T-helper 2 cell treated with Interferon-gamma antibody and Interleukin-4, amounts not matched to agents 5 μg/mL and 100 μg/mL, for 36 hours (primary cell): ENCODE measurements at regions not wholly inside any gene's neighbourhood (a gene's known extent, or its start where the extent isn't known, plus 50 kb on each side); places are given as distances from the start of the nearest gene placed in this dataset.

Source experiments
- DNase-seq: peaks from one replicate; pipeline ENCODE4 v3.0.0; 2021; ENCODE audit warnings: low spot score
- H3K27ac Mint-ChIP-seq: one replicate; pipeline ENCODE4 v1.8.0; 2021; ENCODE audit warnings: mild to moderate bottlenecking, mixed read lengths
- H3K27me3 Mint-ChIP-seq: one replicate; pipeline ENCODE4 v1.8.0; 2021; ENCODE audit warnings: low read depth, mixed read lengths
- H3K36me3 Mint-ChIP-seq: one replicate; pipeline ENCODE4 v1.8.0; 2021; ENCODE audit warnings: low read depth, mixed read lengths
- H3K4me1 Mint-ChIP-seq: one replicate; pipeline ENCODE4 v1.8.0; 2021; ENCODE audit warnings: low read depth, mixed read lengths
- H3K4me3 Mint-ChIP-seq: one replicate; pipeline ENCODE4 v1.8.0; 2022; ENCODE audit warnings: mild to moderate bottlenecking, moderate library complexity, mixed read lengths
- H3K9me3 Mint-ChIP-seq: one replicate; pipeline ENCODE4 v1.8.0; 2021; ENCODE audit warnings: mixed read lengths

GRCh38 chr4:17273047-17273446, 238.8 kb downstream of the QDPR start:
- Mint-ChIP-seq H3K4me3 (no peak overlapping the region), H3K36me3 (no peaks in the 10 kb centered on the region), H3K9me3 (no peaks in the 10 kb centered on the region), H3K27ac (no peak overlapping the region), H3K4me1 (no peaks in the 10 kb centered on the region), H3K27me3 (peaks cover 8% of the 10 kb centered on the region)
- no peak for DNase-seq

- no peak for DNase-seq
- H3K4me1 Mint-ChIP-seq: no peaks in the 10 kb centered on the region
- no peak overlapping the region for H3K4me3 Mint-ChIP-seq
- peaks cover 9% of the 10 kb centered on the region for H3K27me3 Mint-ChIP-seq
- no peaks in the 10 kb centered on the region for H3K36me3 Mint-ChIP-seq
- H3K9me3 Mint-ChIP-seq: no peaks in the 10 kb centered on the region
- no peak overlapping the region for H3K27ac Mint-ChIP-seq
Measured at GRCh38 chr4:17272154-17272553, 239.7 kb downstream of the QDPR start.

- Mint-ChIP-seq H3K9me3 (no peaks in the 10 kb centered on the region), H3K27ac (no peak overlapping the region), H3K36me3 (no peaks in the 10 kb centered on the region)
Measured at GRCh38 chr4:17265653-17266052, 246.2 kb downstream of the QDPR start.

GRCh38 chr4:17265139-17265538, 246.8 kb downstream of the QDPR start:
- Mint-ChIP-seq H3K9me3 (no peaks in the 10 kb centered on the region), H3K4me1 (no peaks in the 10 kb centered on the region), H3K4me3 (no peak overlapping the region), H3K27me3 (peaks cover 9% of the 10 kb centered on the region), H3K27ac (no peak overlapping the region), H3K36me3 (no peaks in the 10 kb centered on the region)
- DNase-seq: no peak

More at GRCh38 chr4:17265653-17266052, 246.2 kb downstream of the QDPR start:
- H3K27me3 Mint-ChIP-seq: peaks cover 9% of the 10 kb centered on the region
- no peak overlapping the region for H3K4me3 Mint-ChIP-seq
- no peaks in the 10 kb centered on the region for H3K4me1 Mint-ChIP-seq
- no peak for DNase-seq

- H3K4me1 Mint-ChIP-seq: no peaks in the 10 kb centered on the region
- H3K4me3 Mint-ChIP-seq: no peak overlapping the region
- H3K27ac Mint-ChIP-seq: no peak overlapping the region
- no peaks in the 10 kb centered on the region for H3K36me3 Mint-ChIP-seq
- no peaks in the 10 kb centered on the region for H3K27me3 Mint-ChIP-seq
- no peaks in the 10 kb centered on the region for H3K9me3 Mint-ChIP-seq
- DNase-seq: no peak
Measured at GRCh38 chr4:17260166-17260907, 251.6 kb downstream of the QDPR start.

DNA sequence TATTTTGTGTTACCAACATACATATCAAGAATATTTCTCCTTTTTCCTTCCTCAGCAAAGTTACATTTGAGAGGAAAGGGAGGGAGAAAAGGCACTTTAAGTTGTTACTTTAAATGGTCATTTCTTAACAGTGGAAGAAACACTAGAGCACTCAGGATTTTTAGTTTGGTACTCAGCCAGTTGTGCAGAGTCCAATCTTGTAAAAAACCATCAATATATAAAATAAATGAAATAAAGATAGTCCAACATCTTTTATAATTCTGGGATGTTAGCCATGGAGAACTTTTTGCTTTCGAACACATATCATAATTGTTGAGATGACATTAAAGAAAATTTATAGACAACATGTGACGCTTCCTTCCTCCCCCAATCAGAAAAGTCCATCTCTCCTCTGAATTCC, 253.8 kb downstream of the QDPR start:
- Mint-ChIP-seq H3K27ac (no peak overlapping the region), H3K4me3 (no peak overlapping the region), H3K4me1 (no peaks in the 10 kb centered on the region), H3K36me3 (no peaks in the 10 kb centered on the region), H3K9me3 (no peaks in the 10 kb centered on the region), H3K27me3 (no peaks in the 10 kb centered on the region)
- no peak for DNase-seq

DNA sequence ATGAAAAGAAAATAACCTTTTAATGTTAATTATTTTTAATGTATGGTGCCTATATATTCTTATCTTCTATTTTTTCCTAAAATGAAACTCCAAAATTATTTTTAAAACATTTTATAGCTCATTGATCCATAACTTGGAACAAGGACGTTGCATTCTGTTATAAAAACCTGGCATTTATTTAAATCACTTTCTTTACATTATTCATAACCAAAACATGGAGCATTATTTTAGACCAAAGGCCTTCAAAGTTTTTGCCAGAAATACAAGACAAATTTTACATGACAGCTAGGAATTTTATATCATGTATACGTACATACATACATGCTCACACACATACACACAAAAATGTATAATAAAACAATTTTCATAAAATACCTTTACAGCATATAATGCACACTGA, 259.8 kb downstream of the QDPR start:
- H3K36me3 Mint-ChIP-seq: no peaks in the 10 kb centered on the region
- no peak overlapping the region for H3K4me3 Mint-ChIP-seq
- H3K27me3 Mint-ChIP-seq: no peaks in the 10 kb centered on the region
- H3K27ac Mint-ChIP-seq: no peak overlapping the region
- H3K4me1 Mint-ChIP-seq: no peaks in the 10 kb centered on the region
- no peaks in the 10 kb centered on the region for H3K9me3 Mint-ChIP-seq
- no peak for DNase-seq

DNA sequence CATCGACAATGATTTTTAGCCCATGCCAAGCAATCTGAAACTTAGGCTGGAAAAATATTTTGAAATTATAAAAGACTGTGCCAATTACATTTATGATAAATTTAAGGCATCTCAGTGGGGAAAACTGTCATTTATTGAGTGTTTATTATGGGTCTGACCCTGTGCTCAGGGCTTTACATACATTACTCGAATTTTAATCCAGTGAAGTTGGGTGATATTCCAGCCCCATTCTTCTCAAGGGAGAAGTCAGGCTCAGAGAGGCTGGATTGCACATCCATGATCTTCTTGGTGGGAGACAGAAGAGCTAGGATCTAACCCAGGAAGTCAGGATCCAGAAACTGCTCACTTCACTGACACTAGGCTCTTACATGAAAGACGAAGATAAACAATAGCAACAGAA, 260.8 kb downstream of the QDPR start:
- no peaks in the 10 kb centered on the region for H3K36me3 Mint-ChIP-seq

DNA sequence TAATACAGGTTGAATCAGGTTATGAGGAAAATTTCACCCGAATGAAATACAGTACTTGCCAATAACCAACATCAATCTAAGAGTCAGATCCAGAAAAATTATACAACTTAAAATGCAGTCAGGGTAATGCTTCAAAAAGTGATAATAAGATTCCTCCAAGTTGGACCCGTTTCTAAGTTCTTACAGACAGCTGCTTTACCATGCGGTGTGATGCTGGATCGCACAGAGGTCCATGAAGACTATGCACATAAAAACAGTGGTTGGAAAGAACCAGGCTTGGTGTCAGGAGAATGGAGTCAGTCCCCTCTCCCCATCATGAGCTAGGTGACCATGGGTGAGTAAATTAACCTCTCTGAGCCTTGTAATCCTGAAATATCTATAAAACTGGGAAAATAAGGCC, 261.3 kb downstream of the QDPR start:
- H3K9me3 Mint-ChIP-seq: no peaks in the 10 kb centered on the region
- H3K27ac Mint-ChIP-seq: no peak overlapping the region
- H3K4me1 Mint-ChIP-seq: no peaks in the 10 kb centered on the region
- no peak overlapping the region for H3K4me3 Mint-ChIP-seq
- no peak for DNase-seq
- no peaks in the 10 kb centered on the region for H3K27me3 Mint-ChIP-seq
- H3K36me3 Mint-ChIP-seq: no peaks in the 10 kb centered on the region

More for the DNA sequence above, 260.8 kb downstream of the QDPR start:
- Mint-ChIP-seq H3K4me1 (no peaks in the 10 kb centered on the region), H3K27ac (no peak overlapping the region), H3K9me3 (no peaks in the 10 kb centered on the region), H3K27me3 (no peaks in the 10 kb centered on the region), H3K4me3 (no peak overlapping the region)
- DNase-seq: no peak

GRCh38 chr4:17246656-17247055, 265.2 kb downstream of the QDPR start:
- Mint-ChIP-seq H3K36me3 (no peaks in the 10 kb centered on the region), H3K9me3 (no peaks in the 10 kb centered on the region), H3K4me3 (no peak overlapping the region), H3K4me1 (no peaks in the 10 kb centered on the region), H3K27me3 (no peaks in the 10 kb centered on the region), H3K27ac (no peak overlapping the region)
- DNase-seq: no peak

- Mint-ChIP-seq H3K27ac (no peak overlapping the region), H3K9me3 (no peaks in the 10 kb centered on the region), H3K36me3 (no peaks in the 10 kb centered on the region), H3K4me1 (no peaks in the 10 kb centered on the region), H3K27me3 (peaks cover 1% of the 10 kb centered on the region), H3K4me3 (no peak overlapping the region)
- no peak for DNase-seq
Measured at GRCh38 chr4:17241835-17242234, 270.1 kb downstream of the QDPR start.

GRCh38 chr4:17238633-17239032, 273.3 kb downstream of the QDPR start:
- no peaks in the 10 kb centered on the region for H3K4me1 Mint-ChIP-seq
- no peak overlapping the region for H3K27ac Mint-ChIP-seq
- no peak overlapping the region for H3K4me3 Mint-ChIP-seq
- H3K9me3 Mint-ChIP-seq: no peaks in the 10 kb centered on the region
- H3K36me3 Mint-ChIP-seq: no peaks in the 10 kb centered on the region
- peaks cover 4% of the 10 kb centered on the region for H3K27me3 Mint-ChIP-seq
- no peak for DNase-seq

DNA sequence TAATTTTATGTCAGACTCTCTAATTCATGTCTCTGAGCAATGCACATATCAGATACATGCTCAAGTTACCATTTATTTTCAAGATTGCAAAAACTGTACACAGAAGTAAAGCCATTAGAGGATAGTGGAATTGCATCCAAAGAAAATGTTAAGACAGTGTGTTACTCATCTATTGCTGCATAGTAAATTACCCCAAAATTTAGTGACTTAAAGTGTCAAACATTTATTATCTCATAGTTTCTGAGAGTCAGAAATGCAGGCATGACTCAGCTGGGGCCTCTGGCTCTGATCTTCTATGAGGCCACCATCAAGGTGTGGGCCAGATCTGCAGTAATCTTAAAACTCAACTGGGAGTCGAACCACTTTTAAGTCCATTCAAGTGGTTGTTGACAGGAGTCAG, 275.2 kb downstream of the QDPR start:
- no peak for DNase-seq
- H3K4me1 Mint-ChIP-seq: no peaks in the 10 kb centered on the region
- H3K9me3 Mint-ChIP-seq: no peaks in the 10 kb centered on the region

DNA sequence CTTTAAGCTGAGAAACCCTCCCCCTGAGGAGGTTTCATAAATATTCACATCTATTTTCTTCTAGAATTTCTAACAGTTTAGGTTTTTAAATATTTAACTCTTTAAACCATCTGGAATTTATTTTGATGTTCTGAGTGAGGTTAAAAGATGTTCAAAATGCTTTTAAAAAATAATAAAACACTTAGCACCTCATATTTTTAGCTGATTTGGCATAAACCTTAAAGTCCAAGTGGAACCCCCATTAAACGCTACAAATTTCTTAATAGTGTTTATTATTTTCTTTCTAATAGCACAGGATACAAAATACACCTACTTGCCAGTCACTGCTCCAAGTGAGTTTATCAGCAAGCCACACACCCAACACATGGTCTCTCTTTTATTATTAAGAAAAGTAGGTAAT, 277.2 kb downstream of the QDPR start:
- no peaks in the 10 kb centered on the region for H3K36me3 Mint-ChIP-seq
- H3K27me3 Mint-ChIP-seq: peaks cover 4% of the 10 kb centered on the region
- H3K27ac Mint-ChIP-seq: no peak overlapping the region
- H3K4me3 Mint-ChIP-seq: no peak overlapping the region
- no peaks in the 10 kb centered on the region for H3K4me1 Mint-ChIP-seq
- DNase-seq: no peak
- no peaks in the 10 kb centered on the region for H3K9me3 Mint-ChIP-seq

More for the DNA sequence above, 275.2 kb downstream of the QDPR start:
- H3K36me3 Mint-ChIP-seq: no peaks in the 10 kb centered on the region
- no peak overlapping the region for H3K4me3 Mint-ChIP-seq
- no peak overlapping the region for H3K27ac Mint-ChIP-seq
- peaks cover 4% of the 10 kb centered on the region for H3K27me3 Mint-ChIP-seq
